ENCODE measurements at regions not wholly inside any gene's neighbourhood (a gene's known extent, or its start where the extent isn't known, plus 50 kb on each side); places are given as distances from the start of the nearest gene placed in this dataset.

DNA sequence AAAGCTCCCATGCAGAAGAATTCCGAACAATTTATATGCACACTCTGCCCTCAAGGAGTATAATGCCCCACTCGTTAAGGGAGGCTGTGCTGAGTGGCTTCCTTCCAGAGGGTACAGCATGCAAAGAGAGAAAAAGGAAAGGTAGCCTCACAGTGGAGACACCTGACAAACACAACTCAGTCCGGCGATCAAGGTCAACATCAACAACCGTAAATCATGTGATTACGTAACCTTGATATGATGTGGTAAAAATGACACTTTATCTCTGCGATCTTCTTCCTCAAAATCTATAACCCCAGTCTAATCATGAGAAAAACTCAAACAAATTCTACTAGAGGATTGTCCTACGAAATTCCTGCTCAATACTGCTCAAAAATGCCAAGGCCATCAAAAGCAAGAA, 400.5 kb upstream of the CCDC196 start:
- TF ChIP-seq, protein P1, sequence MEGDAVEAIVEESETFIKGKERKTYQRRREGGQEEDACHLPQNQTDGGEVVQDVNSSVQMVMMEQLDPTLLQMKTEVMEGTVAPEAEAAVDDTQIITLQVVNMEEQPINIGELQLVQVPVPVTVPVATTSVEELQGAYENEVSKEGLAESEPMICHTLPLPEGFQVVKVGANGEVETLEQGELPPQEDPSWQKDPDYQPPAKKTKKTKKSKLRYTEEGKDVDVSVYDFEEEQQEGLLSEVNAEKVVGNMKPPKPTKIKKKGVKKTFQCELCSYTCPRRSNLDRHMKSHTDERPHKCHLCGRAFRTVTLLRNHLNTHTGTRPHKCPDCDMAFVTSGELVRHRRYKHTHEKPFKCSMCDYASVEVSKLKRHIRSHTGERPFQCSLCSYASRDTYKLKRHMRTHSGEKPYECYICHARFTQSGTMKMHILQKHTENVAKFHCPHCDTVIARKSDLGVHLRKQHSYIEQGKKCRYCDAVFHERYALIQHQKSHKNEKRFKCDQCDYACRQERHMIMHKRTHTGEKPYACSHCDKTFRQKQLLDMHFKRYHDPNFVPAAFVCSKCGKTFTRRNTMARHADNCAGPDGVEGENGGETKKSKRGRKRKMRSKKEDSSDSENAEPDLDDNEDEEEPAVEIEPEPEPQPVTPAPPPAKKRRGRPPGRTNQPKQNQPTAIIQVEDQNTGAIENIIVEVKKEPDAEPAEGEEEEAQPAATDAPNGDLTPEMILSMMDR (IDR thresholded peaks at IDR 0.05): no peak
- no peak for TF ChIP-seq POLR2A (IDR thresholded peaks at IDR 0.05)

Data from Peyer's patch (tissue), 4 donors.